GM23338 (cell line): ENCODE measurements at regions not wholly inside any gene's neighbourhood (a gene's known extent, or its start where the extent isn't known, plus 50 kb on each side); places are given as distances from the start of the nearest gene placed in this dataset.

Source experiments
- CREB1 ChIP-seq: fragments of 250-450 bp; sonication (Bioruptor Pico); IDR thresholded peaks from 2 replicates; pipeline ENCODE4 v1.5.0; 2020; ENCODE audit warnings: low read depth, mild to moderate bottlenecking, moderate library complexity
- EZH2 ChIP-seq: fragments of 200-600 bp; sonication (generic); IDR thresholded peaks from one replicate; pipeline ENCODE4 v1.8.0; 2017; ENCODE audit warnings: antibody characterized with exemption, mild to moderate bottlenecking, low read depth; ENCODE audit not compliant: unreplicated experiment
- EZH2phosphoT487 ChIP-seq: fragments of 200-600 bp; sonication (generic); IDR thresholded peaks from one replicate; pipeline ENCODE4 v1.8.1; 2018; ENCODE audit warnings: antibody characterized with exemption; ENCODE audit not compliant: unreplicated experiment
- POLR2AphosphoS5 ChIP-seq: IDR thresholded peaks from 2 replicates; pipeline ENCODE4 v1.6.1; 2016; ENCODE audit warnings: antibody characterized with exemption, low read depth
- ZNF331 ChIP-seq: fragments of 250-450 bp; sonication (Bioruptor Pico); IDR thresholded peaks from 2 replicates; pipeline ENCODE4 v1.5.0; 2020; ENCODE audit warnings: low read depth, mild to moderate bottlenecking, moderate library complexity
- TF ChIP-seq, protein P1 (sequence below), 2 experiments: fragments of 200-600 bp in 1 of 2; sonication (generic) in 1 of 2; conservative IDR thresholded peaks; 2 replicates each; pipeline versions ENCODE4 v1.5.1 to v1.6.1; 2016 to 2017; ENCODE audit warnings: antibody characterized with exemption in 2 of 2, low read depth in 2 of 2, mild to moderate bottlenecking in 2 of 2, moderate library complexity in 1 of 2
- TF ChIP-seq, protein P2 (sequence below): IDR thresholded peaks from one replicate; pipeline ENCODE4 v1.6.1; 2018; ENCODE audit warnings: antibody characterized with exemption; ENCODE audit not compliant: unreplicated experiment

DNA sequence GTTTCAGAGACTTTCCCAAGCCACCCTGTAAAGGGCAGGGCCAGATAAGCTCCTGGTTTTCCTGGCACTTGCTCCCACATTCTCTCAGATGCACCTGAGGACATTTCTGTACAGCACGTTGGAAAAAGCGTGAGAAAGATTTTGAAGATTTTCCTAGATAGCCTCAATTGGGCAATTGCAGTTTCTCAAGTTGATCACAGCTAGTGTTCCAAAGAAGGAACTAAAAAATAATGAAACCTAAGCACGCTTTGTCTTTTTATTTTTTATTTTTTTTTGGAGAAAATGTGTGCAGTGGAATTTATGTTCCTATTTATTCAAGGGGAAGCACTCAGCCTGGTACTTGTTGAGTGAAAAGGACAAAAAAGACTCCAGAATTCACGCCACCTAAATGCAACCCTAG, 429.1 kb downstream of the RNF144A start:
- TF ChIP-seq EZH2 (no peak), POLR2AphosphoS5 (no peak), CREB1 (CRISPR knock-in tag) (no peak), EZH2phosphoT487 (no peak), ZNF331 (CRISPR knock-in tag) (no peak)
- TF ChIP-seq, protein P1, sequence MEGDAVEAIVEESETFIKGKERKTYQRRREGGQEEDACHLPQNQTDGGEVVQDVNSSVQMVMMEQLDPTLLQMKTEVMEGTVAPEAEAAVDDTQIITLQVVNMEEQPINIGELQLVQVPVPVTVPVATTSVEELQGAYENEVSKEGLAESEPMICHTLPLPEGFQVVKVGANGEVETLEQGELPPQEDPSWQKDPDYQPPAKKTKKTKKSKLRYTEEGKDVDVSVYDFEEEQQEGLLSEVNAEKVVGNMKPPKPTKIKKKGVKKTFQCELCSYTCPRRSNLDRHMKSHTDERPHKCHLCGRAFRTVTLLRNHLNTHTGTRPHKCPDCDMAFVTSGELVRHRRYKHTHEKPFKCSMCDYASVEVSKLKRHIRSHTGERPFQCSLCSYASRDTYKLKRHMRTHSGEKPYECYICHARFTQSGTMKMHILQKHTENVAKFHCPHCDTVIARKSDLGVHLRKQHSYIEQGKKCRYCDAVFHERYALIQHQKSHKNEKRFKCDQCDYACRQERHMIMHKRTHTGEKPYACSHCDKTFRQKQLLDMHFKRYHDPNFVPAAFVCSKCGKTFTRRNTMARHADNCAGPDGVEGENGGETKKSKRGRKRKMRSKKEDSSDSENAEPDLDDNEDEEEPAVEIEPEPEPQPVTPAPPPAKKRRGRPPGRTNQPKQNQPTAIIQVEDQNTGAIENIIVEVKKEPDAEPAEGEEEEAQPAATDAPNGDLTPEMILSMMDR (conservative IDR thresholded peaks at IDR 0.05; ENCODE audit: low read depth in 2 of 2) = no peak
- TF ChIP-seq, protein P2, sequence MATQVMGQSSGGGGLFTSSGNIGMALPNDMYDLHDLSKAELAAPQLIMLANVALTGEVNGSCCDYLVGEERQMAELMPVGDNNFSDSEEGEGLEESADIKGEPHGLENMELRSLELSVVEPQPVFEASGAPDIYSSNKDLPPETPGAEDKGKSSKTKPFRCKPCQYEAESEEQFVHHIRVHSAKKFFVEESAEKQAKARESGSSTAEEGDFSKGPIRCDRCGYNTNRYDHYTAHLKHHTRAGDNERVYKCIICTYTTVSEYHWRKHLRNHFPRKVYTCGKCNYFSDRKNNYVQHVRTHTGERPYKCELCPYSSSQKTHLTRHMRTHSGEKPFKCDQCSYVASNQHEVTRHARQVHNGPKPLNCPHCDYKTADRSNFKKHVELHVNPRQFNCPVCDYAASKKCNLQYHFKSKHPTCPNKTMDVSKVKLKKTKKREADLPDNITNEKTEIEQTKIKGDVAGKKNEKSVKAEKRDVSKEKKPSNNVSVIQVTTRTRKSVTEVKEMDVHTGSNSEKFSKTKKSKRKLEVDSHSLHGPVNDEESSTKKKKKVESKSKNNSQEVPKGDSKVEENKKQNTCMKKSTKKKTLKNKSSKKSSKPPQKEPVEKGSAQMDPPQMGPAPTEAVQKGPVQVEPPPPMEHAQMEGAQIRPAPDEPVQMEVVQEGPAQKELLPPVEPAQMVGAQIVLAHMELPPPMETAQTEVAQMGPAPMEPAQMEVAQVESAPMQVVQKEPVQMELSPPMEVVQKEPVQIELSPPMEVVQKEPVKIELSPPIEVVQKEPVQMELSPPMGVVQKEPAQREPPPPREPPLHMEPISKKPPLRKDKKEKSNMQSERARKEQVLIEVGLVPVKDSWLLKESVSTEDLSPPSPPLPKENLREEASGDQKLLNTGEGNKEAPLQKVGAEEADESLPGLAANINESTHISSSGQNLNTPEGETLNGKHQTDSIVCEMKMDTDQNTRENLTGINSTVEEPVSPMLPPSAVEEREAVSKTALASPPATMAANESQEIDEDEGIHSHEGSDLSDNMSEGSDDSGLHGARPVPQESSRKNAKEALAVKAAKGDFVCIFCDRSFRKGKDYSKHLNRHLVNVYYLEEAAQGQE = no peak
